Thyroid gland (tissue), 4 donors: ENCODE measurements at regions not wholly inside any gene's neighbourhood (a gene's known extent, or its start where the extent isn't known, plus 50 kb on each side); places are given as distances from the start of the nearest gene placed in this dataset.
A peak's percentile ranks its signal among the peaks of the same experiment; 100 is the strongest.
"Not testable (repeated sequence)": the region's sequence is repeated elsewhere in the genome, so short reads cannot be mapped to it uniquely, and the experiment has no call there.

ENCODE experiments used
- DNase-seq, 2 donors: peaks; one replicate each; pipeline ENCODE4 v3.0.0-alpha.2; 2019
- H3K27ac ChIP-seq, 3 donors: fragments of 200-600 bp; sonication (generic); 1 replicate in 2 of 3; 2 replicates in 1 of 3; pipeline ENCODE4 v1.5.1; 2016 to 2019; ENCODE audit warnings: mild to moderate bottlenecking in 1 of 3, moderate library complexity in 1 of 3
- H3K27me3 ChIP-seq: fragments of 200-600 bp; sonication (generic); one replicate; pipeline ENCODE4 v1.5.1; 2019
- H3K36me3 ChIP-seq, 2 donors: fragments of 200-600 bp; sonication (generic); one replicate each; pipeline ENCODE4 v1.5.1; 2016 to 2019
- H3K4me1 ChIP-seq, 2 donors: fragments of 200-600 bp; sonication (generic); one replicate each; pipeline ENCODE4 v1.5.1; 2017 to 2019
- H3K4me3 ChIP-seq, 3 donors: fragments of 200-600 bp; sonication (generic); replicated peaks in 1 of 3; 1 replicate in 2 of 3; 2 replicates in 1 of 3; pipeline ENCODE4 v1.5.1; 2016; ENCODE audit warnings: mild to moderate bottlenecking in 1 of 3
- H3K9me3 ChIP-seq: fragments of 200-600 bp; sonication (generic); one replicate; pipeline ENCODE4 v1.5.1; 2017
- CTCF ChIP-seq, 6 experiments: fragments of 200-600 bp in 3 of 6; fragments of 450-650 bp in 3 of 6; sonication (generic) in 3 of 6; IDR thresholded peaks; one replicate each; pipeline ENCODE4 v1.5.1; 2016 to 2019; ENCODE audit warnings: antibody characterized with exemption in 6 of 6, mild to moderate bottlenecking in 2 of 6, inconsistent platforms in 1 of 6, moderate library complexity in 1 of 6
- POLR2A ChIP-seq, 2 donors: fragments of 450-650 bp; IDR thresholded peaks; one replicate each; pipeline ENCODE4 v1.6.1; 2017; ENCODE audit warnings: antibody characterized with exemption in 2 of 2, mild to moderate bottlenecking in 2 of 2, moderate library complexity in 1 of 2
- whole genome bisulfite sequencing, 2 donors: methylation state at CpG; one replicate each; pipeline ENCODE4 v1.1.5; 2017; 5-methylcytosine and 5-hydroxymethylcytosine counted together
- intact Hi-C: fragments of 100-400 bp; cut with DNase I; formaldehyde crosslinking; loops from one replicate; pipeline ENCODE4 v1.15.1; 2023

DNA sequence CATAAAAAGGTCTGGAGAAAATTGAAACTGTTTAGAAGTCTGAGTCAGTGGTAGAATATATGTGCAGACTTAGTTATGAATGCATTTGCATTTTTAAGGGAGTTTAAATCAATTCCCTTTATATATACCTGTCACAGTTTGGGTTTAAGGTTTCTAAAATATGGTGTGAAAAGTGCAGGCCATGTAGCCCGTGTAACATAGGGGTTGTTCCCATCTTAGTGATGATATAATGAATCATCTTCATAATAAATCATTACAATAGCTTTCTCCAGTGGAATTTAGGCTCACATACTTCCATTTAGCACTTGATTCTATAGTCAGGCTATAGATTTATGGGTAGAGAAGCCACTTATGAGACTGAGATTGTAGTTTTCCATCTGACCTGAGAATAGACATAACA lies 1162.4 kb downstream of the SLC16A7 start:
- H3K36me3 ChIP-seq, result no peaks in the 10 kb centered on the region
- no peaks in the 10 kb centered on the region for H3K4me1 ChIP-seq
- intact Hi-C loops, result no loop called here
- H3K4me3 ChIP-seq, result no peak overlapping the region
- no peak for DNase-seq
- no peaks in the 10 kb centered on the region for H3K27me3 ChIP-seq
- no peaks in the 10 kb centered on the region for H3K9me3 ChIP-seq
- TF ChIP-seq POLR2A (IDR thresholded peaks at IDR 0.05), result no peak
- no peak for TF ChIP-seq CTCF (IDR thresholded peaks at IDR 0.05)
- H3K27ac ChIP-seq, result no peak overlapping the region
- WGBS, 2 donors, result 53 to 59% methylated on average over 1 of the region's 1 CpG

DNA sequence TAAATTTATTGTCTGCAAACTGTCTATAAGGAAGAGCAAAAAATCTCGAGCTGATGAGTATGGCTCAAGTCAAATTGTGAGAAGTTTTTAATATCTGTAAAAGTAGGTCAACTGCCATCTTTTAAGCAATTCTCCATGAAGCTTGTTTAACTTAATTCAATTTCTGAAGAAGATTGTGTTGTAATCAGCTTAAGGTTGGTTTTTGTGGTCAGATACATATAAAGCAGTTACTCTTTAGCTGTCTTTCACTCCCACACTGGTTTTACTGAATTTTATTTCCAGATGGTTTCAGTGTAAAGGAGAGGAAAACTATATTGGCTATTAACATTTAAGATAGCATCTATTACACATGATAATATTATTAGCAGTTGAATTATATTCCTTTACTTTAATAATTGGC lies 1165.1 kb downstream of the SLC16A7 start:
- TF ChIP-seq POLR2A (IDR thresholded peaks at IDR 0.05) (no peak), CTCF (IDR thresholded peaks at IDR 0.05) (no peak)
- Histone ChIP-seq H3K27me3 (no peaks in the 10 kb centered on the region), H3K27ac (no peak overlapping the region), H3K9me3 (no peaks in the 10 kb centered on the region), H3K36me3 (no peaks in the 10 kb centered on the region), H3K4me3 (no peak overlapping the region), H3K4me1 (no peaks in the 10 kb centered on the region)
- DNase-seq, result no peak
- intact Hi-C loops, result no loop called here
- 80% methylated on average over 1 of the region's 1 CpG for WGBS, 2 donors

GRCh38 chr12:60801166-60801565 lies 1205.3 kb downstream of the SLC16A7 start:
- H3K27me3 ChIP-seq, intact Hi-C loops, DNase-seq, H3K36me3 ChIP-seq, H3K4me3 ChIP-seq, H3K4me1 ChIP-seq, H3K27ac ChIP-seq, H3K9me3 ChIP-seq: not testable (repeated sequence)
- WGBS, 2 donors, result 47 to 48% methylated on average over 1 of the region's 1 CpG

DNA sequence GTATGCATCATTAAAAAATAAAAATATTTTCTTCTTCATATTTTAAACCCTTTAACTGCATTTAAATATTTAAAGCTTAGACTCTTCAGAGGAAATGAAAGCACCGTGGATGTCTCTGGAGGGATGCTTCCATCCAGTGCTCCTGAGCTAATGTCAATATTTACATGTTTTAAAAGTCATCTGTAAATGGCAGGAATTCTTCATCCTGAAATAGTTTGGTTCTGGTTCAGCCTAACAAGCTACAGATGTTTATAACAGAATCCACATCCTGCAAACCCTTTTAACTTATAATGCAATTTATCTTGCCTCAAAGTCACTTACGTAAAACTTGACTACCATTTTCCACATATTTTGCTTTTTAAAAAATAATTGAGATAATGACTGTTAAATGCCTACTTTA lies 1207.3 kb downstream of the SLC16A7 start:
- WGBS, 2 donors, result 50% methylated on average over 2 of the region's 2 CpGs
- Histone ChIP-seq H3K4me1 (no peaks in the 10 kb centered on the region), H3K27me3 (no peaks in the 10 kb centered on the region), H3K36me3 (no peaks in the 10 kb centered on the region), H3K4me3 (no peak overlapping the region), H3K27ac (no peak overlapping the region), H3K9me3 (no peaks in the 10 kb centered on the region)
- intact Hi-C loops, result no loop called here
- TF ChIP-seq POLR2A (IDR thresholded peaks at IDR 0.05) (no peak), CTCF (IDR thresholded peaks at IDR 0.05) (no peak)
- DNase-seq, result no peak

- Histone ChIP-seq H3K9me3 (no peaks in the 10 kb centered on the region), H3K27me3 (no peaks in the 10 kb centered on the region), H3K4me3 (no peak overlapping the region), H3K4me1 (no peaks in the 10 kb centered on the region), H3K27ac (peak overlapping the region in 1 of 3 donors; percentile 64), H3K36me3 (no peaks in the 10 kb centered on the region)
- peak; percentile 22 to 29 for DNase-seq
- TF ChIP-seq CTCF (IDR thresholded peaks at IDR 0.05) (no peak), POLR2A (IDR thresholded peaks at IDR 0.05) (no peak)
- WGBS, 2 donors, result 18 to 22% methylated on average over 4 of the region's 4 CpGs
- intact Hi-C loops, result no loop called here
Observed at GRCh38 chr12:60805364-60805763, 1209.5 kb downstream of the SLC16A7 start.

GRCh38 chr12:60819794-60820193 lies 1224.0 kb downstream of the SLC16A7 start:
- Histone ChIP-seq H3K9me3 (no peaks in the 10 kb centered on the region), H3K27me3 (no peaks in the 10 kb centered on the region), H3K4me1 (no peaks in the 10 kb centered on the region), H3K27ac (no peak overlapping the region), H3K4me3 (no peak overlapping the region), H3K36me3 (no peaks in the 10 kb centered on the region)
- no peak for TF ChIP-seq CTCF (IDR thresholded peaks at IDR 0.05)
- TF ChIP-seq POLR2A (IDR thresholded peaks at IDR 0.05), result no peak
- no peak for DNase-seq
- intact Hi-C loops, result no loop called here
- 92 to 94% methylated on average over 1 of the region's 1 CpG for WGBS, 2 donors
